ENCODE measurements at regions not wholly inside any gene's neighbourhood (a gene's known extent, or its start where the extent isn't known, plus 50 kb on each side); places are given as distances from the start of the nearest gene placed in this dataset.

DNA sequence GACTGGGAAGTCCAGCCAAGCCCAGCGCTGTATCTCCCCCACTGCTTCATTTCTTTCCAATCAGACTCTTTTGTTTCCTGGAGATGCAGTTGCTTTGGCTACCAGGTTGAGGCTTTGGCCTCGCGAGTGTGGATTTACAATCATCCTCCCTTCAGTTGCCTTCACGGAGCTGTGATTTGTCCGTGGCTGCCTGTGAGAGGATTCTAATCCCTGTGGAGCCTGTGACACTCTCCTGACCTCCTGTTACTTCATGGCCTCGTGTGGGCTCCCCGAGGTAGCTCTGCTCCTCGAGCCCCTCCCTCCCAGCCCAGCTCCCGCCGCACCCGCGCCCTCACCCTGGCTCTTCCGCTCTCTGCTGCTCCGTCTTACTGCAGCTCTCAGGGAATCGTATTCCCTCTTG lies 107.2 kb upstream of the STC2 start:
- Histone ChIP-seq H3K36me3 (ENCODE audit: insufficient read depth, low read length) (no peaks in the 10 kb centered on the region), H3K9ac (ENCODE audit: low read length) (no peak overlapping the region), H3K9me2 (ENCODE audit: low read depth, low read length) (no peaks in the 10 kb centered on the region), H3K27ac (ENCODE audit: low read depth, low read length, poor library complexity, severe bottlenecking) (no peak overlapping the region), H3K79me2 (ENCODE audit: insufficient read depth, low read length) (no peaks in the 10 kb centered on the region), H3K4me3 (ENCODE audit: low read depth, low read length, poor library complexity, severe bottlenecking) (no peak overlapping the region), H4K20me1 (ENCODE audit: insufficient read depth, low read length) (no peaks in the 10 kb centered on the region), H3K27me3 (ENCODE audit: insufficient read depth, low read length) (no peaks in the 10 kb centered on the region), H2AFZ (ENCODE audit: low read length) (no peak overlapping the region), H3K4me2 (ENCODE audit: low read length) (no peak overlapping the region), H3K9me3 (ENCODE audit: low read length) (no peaks in the 10 kb centered on the region), H3K4me1 (ENCODE audit: insufficient read depth, low read length, severe bottlenecking) (no peaks in the 10 kb centered on the region), H3F3A (ENCODE audit: insufficient read depth, low read length) (no peaks in the 10 kb centered on the region)
- TF ChIP-seq, protein P1, sequence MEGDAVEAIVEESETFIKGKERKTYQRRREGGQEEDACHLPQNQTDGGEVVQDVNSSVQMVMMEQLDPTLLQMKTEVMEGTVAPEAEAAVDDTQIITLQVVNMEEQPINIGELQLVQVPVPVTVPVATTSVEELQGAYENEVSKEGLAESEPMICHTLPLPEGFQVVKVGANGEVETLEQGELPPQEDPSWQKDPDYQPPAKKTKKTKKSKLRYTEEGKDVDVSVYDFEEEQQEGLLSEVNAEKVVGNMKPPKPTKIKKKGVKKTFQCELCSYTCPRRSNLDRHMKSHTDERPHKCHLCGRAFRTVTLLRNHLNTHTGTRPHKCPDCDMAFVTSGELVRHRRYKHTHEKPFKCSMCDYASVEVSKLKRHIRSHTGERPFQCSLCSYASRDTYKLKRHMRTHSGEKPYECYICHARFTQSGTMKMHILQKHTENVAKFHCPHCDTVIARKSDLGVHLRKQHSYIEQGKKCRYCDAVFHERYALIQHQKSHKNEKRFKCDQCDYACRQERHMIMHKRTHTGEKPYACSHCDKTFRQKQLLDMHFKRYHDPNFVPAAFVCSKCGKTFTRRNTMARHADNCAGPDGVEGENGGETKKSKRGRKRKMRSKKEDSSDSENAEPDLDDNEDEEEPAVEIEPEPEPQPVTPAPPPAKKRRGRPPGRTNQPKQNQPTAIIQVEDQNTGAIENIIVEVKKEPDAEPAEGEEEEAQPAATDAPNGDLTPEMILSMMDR (IDR thresholded peaks at IDR 0.05; ENCODE audit: low read length) = no peak
- no peak for TF ChIP-seq EZH2 (IDR thresholded peaks at IDR 0.05; ENCODE audit: borderline replicate concordance, low read length)

DNA sequence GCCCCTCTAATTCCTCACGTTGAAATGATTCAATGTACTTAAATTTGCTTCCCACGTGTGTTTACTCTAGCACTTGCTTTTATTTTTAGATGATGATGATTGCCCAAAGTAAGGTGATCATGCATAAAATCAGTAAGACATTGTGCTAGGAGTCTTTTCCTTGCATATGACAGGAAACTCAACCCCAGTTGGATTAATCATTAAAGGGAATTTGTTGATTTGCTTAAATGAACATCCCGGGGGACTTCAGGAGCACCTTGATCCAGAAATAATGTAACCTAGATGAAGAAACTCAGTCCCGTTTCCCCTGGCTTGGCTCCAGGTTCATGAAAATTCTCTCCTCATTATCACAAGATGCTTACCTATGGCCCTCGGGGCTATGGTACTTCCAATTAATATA lies 106.1 kb upstream of the STC2 start:
- Histone ChIP-seq H3K4me2 (ENCODE audit: low read length) (no peak overlapping the region), H3K9me2 (ENCODE audit: low read depth, low read length) (no peaks in the 10 kb centered on the region), H3K9me3 (ENCODE audit: low read length) (no peaks in the 10 kb centered on the region), H3K4me3 (ENCODE audit: low read depth, low read length, poor library complexity, severe bottlenecking) (no peak overlapping the region), H3K79me2 (ENCODE audit: insufficient read depth, low read length) (no peaks in the 10 kb centered on the region), H3K27ac (ENCODE audit: low read depth, low read length, poor library complexity, severe bottlenecking) (no peak overlapping the region), H3K9ac (ENCODE audit: low read length) (no peak overlapping the region), H2AFZ (ENCODE audit: low read length) (no peak overlapping the region), H3K36me3 (ENCODE audit: insufficient read depth, low read length) (no peaks in the 10 kb centered on the region), H3F3A (ENCODE audit: insufficient read depth, low read length) (no peaks in the 10 kb centered on the region), H3K27me3 (ENCODE audit: insufficient read depth, low read length) (no peaks in the 10 kb centered on the region), H3K4me1 (ENCODE audit: insufficient read depth, low read length, severe bottlenecking) (no peaks in the 10 kb centered on the region), H4K20me1 (ENCODE audit: insufficient read depth, low read length) (no peaks in the 10 kb centered on the region)
- TF ChIP-seq EZH2 (IDR thresholded peaks at IDR 0.05; ENCODE audit: borderline replicate concordance, low read length) = no peak
- TF ChIP-seq, protein P1 (IDR thresholded peaks at IDR 0.05; ENCODE audit: low read length) = no peak

GRCh38 chr5:173430394-173430793 lies 102.2 kb upstream of the STC2 start:
- no peaks in the 10 kb centered on the region for H3K27me3 ChIP-seq (ENCODE audit: insufficient read depth, low read length)
- H3K9me3 ChIP-seq (ENCODE audit: low read length) = no peaks in the 10 kb centered on the region
- no peaks in the 10 kb centered on the region for H3K4me1 ChIP-seq (ENCODE audit: insufficient read depth, low read length, severe bottlenecking)
- H3F3A ChIP-seq (ENCODE audit: insufficient read depth, low read length) = no peaks in the 10 kb centered on the region
- H3K4me2 ChIP-seq (ENCODE audit: low read length) = no peak overlapping the region
- H2AFZ ChIP-seq (ENCODE audit: low read length) = no peak overlapping the region
- no peaks in the 10 kb centered on the region for H4K20me1 ChIP-seq (ENCODE audit: insufficient read depth, low read length)
- H3K4me3 ChIP-seq (ENCODE audit: low read depth, low read length, poor library complexity, severe bottlenecking) = no peak overlapping the region
- H3K79me2 ChIP-seq (ENCODE audit: insufficient read depth, low read length) = no peaks in the 10 kb centered on the region
- H3K9me2 ChIP-seq (ENCODE audit: low read depth, low read length) = no peaks in the 10 kb centered on the region
- no peak overlapping the region for H3K27ac ChIP-seq (ENCODE audit: low read depth, low read length, poor library complexity, severe bottlenecking)
- H3K36me3 ChIP-seq (ENCODE audit: insufficient read depth, low read length) = no peaks in the 10 kb centered on the region
- TF ChIP-seq EZH2 (IDR thresholded peaks at IDR 0.05; ENCODE audit: borderline replicate concordance, low read length) = no peak
- H3K9ac ChIP-seq (ENCODE audit: low read length) = no peak overlapping the region

DNA sequence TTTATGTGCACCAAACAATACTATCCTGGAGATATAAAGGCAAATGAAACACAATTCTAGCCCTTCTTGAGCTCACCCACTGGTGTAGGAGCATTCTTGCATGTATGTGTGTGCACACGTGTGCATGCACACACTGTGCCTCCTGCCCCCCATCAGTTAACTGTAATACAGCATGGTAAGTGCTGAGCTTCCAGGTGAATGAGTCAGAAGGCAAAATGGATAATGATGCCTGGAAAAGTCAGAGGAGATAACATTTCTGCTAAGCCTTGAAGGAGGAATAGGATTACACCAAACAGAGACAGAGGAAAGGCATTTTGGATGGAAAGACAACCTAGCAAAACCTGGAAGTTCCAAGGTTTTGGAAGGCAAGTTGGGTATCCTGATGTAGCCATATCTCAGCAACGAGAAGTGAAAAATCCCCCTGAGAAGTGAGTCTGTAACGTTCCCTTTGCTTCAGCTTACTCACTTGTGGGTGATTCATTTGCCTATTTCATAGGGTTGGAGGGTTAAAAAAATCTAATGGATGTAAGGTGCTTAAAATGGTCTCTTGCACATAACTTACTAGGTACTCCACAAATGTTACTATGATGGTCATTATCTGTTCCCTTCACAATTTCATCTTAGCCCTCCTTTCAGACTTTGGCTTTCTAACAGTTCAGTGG lies 101.4 kb upstream of the STC2 start:
- Histone ChIP-seq H3K9ac (ENCODE audit: low read length) (no peak overlapping the region), H3K27me3 (ENCODE audit: insufficient read depth, low read length) (no peaks in the 10 kb centered on the region), H3K79me2 (ENCODE audit: insufficient read depth, low read length) (no peaks in the 10 kb centered on the region), H3K9me3 (ENCODE audit: low read length) (no peaks in the 10 kb centered on the region), H4K20me1 (ENCODE audit: insufficient read depth, low read length) (no peaks in the 10 kb centered on the region), H3K27ac (ENCODE audit: low read depth, low read length, poor library complexity, severe bottlenecking) (no peak overlapping the region), H3F3A (ENCODE audit: insufficient read depth, low read length) (no peaks in the 10 kb centered on the region), H3K4me2 (ENCODE audit: low read length) (no peak overlapping the region), H3K9me2 (ENCODE audit: low read depth, low read length) (no peaks in the 10 kb centered on the region), H3K4me3 (ENCODE audit: low read depth, low read length, poor library complexity, severe bottlenecking) (no peak overlapping the region), H2AFZ (ENCODE audit: low read length) (no peak overlapping the region), H3K36me3 (ENCODE audit: insufficient read depth, low read length) (no peaks in the 10 kb centered on the region), H3K4me1 (ENCODE audit: insufficient read depth, low read length, severe bottlenecking) (no peaks in the 10 kb centered on the region)
- no peak for TF ChIP-seq EZH2 (IDR thresholded peaks at IDR 0.05; ENCODE audit: borderline replicate concordance, low read length)
- TF ChIP-seq, protein P1 (IDR thresholded peaks at IDR 0.05; ENCODE audit: low read length) = no peak

Measured in OCI-LY1 (cell line).